HPDE6-E6E7 (cell line): ENCODE measurements at regions not wholly inside any gene's neighbourhood (a gene's known extent, or its start where the extent isn't known, plus 50 kb on each side); places are given as distances from the start of the nearest gene placed in this dataset.
"Not testable (repeated sequence)": the region's sequence is repeated elsewhere in the genome, so short reads cannot be mapped to it uniquely, and the experiment has no call there.

Experiments
- DNase-seq: peaks from one replicate; pipeline ENCODE4 v3.0.0; 2011; ENCODE audit warnings: missing footprints; ENCODE audit errors: extremely low spot score

DNA sequence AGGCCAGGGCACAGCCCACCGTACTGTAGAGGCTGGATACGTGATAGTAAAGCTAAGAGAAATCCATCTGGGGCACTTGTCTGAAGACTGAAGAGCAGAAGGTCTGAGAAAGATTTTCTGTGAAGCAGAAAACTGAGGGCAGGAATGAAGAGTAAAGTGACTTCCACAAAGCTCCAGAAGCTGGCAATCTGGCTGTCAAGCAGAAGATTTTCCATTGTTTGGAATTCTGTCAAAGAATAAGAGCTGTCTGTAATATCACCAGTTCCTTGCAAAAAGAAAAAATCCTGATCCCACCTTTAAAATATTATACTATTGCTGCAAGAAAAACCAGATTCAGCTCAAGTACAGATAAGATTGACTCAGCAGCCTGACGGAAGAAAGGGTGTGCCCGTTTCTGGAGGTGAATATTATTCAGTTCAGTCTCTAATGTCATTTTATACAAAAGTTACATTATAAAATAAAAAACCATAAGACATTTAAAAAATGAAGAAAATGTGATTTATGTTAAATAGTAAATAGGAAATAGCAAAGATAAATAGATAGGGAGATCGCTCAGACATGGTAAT lies 550.4 kb upstream of the SGO1 start:
- no peak for DNase-seq

DNA sequence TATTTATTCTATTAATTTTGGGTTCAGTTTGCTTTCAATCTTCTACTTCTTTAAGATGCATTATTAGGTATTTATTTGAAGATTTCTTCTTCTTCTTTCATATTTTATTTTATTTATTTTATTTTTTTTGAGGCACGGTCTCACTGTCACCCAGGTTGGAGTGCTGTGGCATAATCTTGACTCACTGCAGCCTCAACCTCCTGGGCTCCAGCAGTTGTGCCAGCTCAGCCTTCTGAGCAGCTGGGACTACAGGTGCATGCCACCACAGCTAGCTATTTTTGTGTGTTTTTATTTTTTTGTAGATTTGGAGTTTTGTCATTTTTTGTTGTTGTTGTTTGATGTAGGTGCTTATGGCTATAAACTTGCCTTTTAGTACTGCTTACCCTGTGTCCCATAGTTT lies 543.2 kb upstream of the SGO1 start:
- DNase-seq: no peak

DNA sequence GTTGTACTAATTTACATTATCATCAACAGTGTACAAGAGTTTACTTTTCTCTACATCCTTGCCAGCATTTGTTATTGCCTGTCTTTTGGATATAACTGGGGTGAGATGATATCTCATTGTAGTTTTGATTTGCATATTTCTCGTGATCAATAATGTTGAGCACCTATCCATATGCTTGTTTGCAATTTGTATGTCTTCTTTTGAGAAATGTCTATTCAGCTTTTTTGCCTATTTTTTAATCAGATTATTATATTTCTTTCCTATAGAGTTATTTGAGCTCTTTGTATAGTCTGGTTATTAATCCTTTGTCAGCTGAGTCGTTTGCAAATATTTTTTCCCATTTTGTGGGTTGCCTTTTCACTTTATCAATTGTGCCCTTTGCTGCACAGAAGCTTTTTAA lies 540.8 kb upstream of the SGO1 start:
- DNase-seq: no peak

DNA sequence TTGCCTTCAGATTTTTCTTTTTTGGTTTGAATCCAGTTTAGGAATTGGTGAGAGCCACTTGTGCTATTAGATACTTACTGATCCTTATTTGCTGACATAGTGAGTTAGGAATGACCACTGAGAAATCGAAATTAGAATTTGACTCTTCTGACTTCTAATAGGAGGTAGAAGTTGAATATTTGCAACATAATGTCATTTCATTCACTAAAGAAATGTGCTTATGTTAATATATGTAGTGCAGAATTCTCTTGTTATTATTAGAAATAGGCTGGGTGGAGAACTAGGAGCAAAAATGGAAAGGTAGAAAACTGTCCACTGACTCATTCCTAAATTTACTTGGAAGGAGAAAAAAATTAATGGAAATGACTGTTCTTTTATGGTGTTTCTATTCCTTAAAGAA lies 538.2 kb upstream of the SGO1 start:
- DNase-seq: no peak

DNA sequence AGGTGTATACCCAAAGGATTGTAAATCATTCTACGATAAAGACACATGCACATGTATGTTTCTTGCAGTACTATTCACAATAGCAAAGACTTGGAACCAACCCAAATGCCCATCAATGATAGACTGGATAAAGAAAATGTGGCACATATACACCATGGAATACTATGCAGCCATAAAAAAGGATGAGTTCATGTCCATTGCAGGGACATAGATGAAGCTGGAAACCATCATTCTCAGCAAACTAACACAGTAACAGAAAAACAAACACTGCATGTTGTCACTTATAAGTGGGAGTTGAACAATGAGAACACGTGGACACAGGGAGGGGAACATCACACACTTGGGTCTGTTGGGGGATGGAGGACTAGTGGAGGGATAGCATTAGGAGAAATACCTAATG lies 530.4 kb upstream of the SGO1 start:
- DNase-seq: not testable (repeated sequence)

DNA sequence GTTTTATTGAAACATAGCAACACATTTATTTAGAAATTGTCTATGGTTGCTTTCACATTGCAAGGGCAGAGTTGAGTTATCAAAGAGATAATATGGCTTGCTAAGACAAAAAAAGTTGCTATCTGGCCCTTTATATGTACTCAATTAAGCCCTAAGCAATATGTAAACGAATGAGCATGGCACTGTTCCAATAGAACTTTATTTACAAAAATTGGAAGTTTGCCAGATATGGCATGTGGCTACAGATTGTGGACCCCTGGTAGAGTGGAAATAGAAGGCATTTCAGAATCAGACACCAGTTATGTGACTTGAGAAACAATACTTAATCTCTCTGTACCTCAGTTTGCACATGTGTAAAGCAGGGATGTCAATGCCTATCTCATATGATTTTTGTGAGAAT lies 515.6 kb upstream of the SGO1 start:
- no peak for DNase-seq

DNA sequence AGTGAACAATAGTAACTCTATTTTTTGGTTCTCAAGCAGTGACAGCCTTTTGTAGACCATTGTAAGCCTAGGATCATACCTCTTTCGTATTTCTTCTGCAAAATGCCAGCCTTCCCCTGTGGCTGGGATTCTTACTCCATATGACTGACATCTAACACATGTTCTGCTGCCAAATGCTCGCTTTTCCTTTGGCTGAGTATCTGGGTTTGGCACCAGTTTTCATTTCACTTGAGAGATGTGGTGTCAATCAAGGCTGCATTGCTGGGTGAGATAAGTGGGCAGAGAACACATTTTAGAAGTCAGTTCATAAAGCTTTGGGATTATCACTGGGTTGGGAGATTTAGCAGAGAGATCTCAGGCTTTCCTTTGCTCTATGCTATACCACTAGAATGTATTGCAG lies 514.7 kb upstream of the SGO1 start:
- no peak for DNase-seq

DNA sequence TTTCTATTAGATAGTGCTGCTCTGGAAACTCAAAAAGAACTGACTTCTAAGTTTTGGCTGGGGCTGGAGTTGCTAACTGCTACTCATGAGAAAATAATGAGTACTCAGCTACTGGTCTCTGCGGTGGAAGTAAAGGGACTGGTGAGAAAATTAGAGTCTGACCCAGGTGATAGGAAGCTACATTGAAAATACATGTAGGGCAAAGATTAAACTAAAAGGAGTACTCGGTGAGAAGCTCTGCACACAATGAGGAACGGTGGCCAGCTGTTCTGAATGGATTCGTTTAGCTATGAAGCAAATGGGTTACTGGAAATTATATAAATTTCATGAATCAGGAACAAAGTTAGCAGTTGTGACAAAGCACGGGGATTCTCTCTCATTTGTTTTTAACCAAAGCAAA lies 512.9 kb upstream of the SGO1 start:
- no peak for DNase-seq

DNA sequence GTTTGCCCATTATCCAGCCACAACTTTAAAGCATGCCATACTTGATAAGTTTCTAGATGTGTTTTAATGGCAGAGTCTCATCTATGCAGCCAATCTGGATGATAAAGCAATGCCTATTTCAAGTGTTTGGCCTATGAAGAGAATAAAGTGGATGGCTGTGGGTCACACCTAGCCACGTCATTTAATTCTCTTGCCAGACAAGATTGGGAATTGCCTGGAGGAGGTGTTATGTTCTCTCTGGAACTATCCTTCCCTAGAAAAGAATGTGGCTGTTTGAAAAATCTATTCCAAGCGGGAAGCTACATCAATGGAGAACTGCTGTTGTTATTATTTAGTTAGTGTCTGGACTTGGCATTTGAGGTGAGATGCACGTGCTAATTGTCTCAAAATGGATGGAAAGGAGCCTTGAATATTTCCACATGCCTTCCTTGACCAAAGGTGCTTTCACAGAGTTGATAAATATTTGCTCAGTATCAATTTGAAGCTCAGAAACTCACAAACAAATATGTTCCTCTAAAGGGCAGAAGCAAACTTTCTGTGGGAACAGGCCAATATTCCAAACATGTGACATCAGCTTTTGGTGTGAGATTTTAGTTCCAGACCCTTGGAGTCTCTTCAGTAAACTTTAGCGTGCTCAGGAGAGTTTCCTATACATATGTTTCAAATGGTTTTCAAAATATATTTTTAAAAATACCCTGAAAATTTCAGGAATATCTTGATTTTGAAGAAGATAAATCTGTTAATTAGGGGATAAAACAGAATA lies 510.6 kb upstream of the SGO1 start:
- no peak for DNase-seq

DNA sequence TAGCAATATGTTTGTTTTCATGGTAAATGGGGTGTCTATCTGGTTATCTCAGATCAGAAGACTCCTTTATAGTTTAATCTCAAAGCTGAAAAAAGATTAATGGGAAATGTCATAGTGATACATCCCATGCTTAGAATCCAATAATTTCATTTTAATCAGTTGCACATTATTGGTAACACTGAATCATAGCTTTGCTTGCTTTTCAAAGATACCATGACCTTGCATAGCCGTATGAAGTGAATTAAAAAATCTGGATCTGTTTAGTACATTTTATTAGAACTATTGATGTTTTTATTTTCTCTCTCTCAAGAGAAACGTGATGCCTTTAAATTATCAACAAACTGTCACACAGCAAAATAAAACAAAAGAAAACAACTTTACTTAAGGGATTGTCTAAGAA lies 506.7 kb upstream of the SGO1 start:
- DNase-seq: no peak

DNA sequence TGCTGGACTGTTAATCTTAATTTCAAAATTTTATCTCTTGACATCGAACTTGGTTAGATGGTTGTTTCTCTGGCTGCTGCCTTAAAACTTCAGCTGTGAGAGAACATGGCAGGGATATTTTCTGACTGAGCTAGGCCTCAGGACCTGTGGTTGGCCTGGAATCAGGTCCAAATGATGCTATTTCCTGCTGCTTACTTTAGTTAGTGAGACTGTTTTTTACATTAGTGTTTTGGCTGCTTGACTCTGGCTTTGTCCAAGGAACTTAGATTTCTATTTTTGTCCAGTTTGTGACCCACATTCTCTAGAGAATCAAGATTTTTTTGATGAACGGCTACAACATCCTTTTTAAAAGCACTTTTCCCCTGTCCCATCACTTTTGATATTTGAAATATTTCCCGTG lies 497.9 kb upstream of the SGO1 start:
- no peak for DNase-seq

DNA sequence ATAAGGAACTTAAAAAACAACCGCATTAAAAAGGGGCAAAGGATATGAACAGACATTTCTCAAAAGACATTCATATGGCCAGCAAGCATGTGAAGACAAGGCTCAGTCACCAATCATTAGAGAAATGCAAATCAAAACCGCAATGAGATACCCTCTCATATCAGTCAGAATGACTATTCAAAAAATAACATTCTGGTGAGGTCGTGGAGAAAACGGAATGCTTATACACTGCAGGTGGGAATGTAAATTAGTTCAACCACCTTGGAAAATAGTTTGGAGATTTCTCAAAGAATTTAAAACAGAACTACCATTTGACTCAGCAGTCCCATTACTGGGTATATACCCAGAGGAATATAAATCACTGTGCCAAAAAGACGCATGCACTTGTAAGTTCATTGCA lies 496.6 kb upstream of the SGO1 start:
- DNase-seq: no peak

DNA sequence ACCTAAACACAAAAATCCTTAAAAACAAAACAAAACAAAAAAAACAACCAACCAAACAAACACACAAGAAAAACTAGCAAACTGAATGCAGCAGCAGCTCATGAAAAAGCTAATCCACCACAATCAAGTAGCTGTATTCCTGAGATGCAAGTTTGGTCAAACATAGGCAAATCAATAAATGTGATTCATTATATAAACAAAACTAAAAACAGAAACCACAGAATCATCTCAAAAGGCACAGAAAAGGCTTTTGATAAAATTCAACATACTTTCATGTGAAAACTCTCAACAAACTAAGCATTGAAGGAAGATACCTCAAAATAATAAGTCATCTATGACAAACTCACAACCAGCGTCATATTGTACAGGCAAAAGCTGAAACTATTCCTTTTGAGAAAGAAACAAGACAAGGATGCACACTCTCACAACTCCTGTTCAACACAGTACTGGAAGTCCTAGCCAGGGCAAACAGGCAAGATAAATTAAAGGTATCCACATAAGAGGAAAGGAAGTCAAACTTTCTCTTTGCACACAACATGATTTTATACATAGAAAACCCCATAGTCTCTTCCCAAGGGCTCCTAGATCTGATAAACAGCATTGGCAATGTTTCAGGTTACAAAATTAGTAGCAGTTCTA lies 495.1 kb upstream of the SGO1 start:
- no peak for DNase-seq

DNA sequence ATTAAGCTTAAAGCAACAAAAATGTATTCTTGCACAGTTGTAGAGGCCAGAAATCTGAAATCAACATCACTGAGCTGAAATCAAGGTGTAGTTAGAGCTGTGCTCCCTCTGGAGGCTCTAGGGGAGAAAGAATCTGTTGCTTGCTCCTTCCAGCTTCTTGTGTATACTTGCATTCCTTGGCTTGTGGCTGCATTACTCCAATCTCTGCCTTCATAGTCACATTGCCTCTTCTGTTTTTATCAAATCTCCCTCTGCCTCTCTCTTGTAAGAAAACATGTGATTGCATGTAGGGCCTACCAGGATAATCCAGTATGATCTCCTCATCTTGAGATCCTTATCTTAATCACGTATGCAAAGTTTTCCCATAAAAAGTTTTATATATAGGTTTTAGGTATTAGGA lies 487.9 kb upstream of the SGO1 start:
- no peak for DNase-seq

DNA sequence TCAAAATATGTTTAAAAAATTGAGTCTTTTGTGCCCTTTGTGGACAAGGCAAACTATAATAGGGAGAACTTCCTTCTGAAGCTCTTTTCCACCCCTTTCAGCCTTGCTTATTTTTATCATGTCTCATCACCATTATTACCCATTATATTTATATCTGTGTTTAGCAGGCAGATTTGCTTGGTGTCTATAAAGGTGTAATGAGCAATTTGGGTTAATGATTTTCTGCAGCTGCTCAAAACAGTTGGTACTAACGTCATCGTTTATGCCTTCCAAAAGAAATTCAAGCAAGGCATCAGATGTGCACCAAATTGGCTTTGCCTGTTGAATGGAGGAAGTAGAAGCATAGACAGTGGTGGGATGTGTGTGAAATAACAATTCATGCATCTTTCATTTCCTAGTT lies 483.7 kb upstream of the SGO1 start:
- no peak for DNase-seq

DNA sequence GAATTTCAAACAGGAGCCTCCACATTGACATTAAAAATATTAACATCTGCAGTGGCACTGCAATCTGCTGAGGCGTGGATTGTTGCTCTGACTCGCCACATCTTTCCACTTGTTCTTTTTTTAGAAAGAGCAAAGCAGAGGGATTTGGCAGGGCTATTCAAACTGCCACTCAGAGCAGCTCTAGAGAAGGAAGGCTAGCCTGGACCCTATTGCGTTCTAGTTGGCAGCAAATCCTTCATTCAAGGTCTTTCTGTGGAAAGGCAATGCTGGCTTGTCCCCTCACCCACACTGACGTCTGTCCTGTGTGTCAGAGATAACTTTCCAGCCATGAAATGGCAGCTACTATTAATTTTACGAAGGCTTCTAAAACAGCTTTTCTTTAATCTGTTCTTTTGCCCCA lies 483.2 kb upstream of the SGO1 start:
- no peak for DNase-seq

DNA sequence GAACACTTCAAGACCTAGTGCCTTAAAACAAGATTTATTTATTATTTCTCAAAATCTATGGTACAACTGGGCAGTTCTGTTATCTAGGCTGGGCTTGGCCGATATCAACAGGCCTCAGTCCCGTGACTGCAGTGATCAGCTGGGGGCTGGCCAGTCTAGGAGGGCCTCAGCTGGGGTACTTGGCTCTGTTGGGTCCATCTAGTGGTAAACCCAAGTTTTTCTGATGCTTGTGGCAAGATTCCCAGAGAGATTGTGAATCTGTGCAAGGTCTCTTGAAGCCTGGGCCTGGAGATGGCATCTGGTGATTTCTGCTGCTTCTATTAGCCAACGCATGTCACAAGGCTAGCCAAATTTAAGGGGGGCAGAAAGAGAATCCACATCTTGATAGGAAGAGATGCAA lies 482.4 kb upstream of the SGO1 start:
- DNase-seq: no peak

DNA sequence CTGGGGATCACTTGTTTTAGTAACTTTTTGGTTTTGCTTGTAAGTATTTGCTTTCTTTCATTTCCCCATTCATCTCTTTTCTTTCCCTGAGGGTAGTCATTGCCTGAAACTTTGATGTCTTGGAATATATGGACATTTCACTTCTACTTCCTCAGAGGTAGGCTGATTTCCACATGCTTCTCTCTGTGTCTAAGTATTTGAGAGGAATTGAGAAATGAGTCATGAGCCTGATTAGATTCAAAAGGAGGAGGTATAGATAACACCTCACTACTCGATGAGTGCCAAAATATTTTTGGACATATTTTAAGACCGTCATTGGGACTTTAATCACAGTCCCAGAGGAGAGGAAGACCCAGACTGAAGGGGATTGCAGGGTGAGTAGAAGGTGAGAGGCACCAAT lies 480.1 kb upstream of the SGO1 start:
- DNase-seq: no peak

DNA sequence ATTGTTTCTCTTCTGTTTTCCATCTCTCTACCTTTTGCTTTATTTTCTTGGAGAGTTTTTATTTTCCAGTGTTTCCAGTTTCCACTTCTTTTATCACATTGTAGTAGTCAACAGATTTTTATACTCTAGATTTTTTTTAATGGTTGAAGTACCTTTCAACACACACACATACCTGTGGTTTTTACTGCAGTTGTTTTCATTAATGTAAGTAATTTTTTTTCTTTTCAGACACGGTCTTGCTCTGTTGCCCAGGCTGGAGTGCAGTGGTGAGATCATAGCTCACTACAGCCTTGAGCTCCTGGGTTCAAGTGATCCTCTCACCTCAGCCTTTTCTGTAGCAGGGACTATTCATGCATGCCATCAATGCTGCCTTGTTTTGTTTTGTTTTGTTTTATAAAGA lies 472.5 kb upstream of the SGO1 start:
- DNase-seq: no peak

DNA sequence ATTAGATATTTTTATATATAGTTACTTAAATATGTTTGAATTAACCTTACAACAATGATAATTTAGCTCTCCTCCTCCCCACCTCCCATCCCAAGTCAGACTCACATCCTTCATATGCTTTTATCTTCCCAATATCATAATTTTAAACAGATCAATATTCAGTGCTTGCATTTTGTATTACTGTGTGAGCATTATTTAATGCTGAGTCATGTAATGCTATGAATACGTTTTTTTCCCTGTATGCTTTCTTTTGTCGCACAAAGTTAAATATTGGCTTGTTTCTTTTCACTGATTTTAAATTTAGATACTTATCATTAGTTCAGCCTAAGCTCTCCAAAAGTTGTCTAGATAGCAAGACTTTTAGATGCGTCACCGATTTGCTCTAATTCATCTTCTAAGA lies 471.6 kb upstream of the SGO1 start:
- no peak for DNase-seq

DNA sequence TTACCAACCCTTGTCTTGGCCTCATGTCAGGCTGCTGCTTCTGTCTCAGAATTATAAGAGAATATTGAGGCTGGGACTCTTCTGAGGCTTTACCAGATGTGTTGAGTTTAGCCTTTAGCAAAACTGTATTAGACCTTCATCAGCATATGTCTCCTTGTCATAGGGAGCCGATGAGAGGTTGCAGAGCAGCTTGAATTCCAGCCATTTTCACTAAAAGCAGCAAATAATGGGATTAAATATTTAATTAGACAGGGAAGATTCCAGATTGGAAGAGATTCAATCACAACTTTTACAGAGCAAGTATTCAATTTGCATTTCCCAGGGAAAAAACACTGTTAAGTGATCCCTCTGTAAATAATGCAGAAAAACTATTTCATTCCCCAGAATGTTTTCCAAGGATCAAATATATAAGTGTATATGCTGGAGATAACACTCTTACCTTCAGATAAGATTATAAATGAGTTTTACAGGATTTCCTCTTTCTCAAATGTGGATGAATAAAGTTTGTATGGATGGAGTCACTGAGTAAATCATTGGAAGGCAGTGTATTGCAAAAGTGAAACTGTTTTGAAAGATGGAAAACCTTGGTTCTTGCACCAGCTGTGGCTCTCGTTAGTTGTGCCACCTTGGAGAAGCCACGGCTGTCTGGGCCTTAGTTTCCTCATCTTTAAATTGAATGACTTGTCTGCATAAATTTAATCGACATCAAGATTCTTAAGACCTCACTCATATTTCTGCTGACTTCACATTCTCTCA lies 466.4 kb upstream of the SGO1 start:
- no peak for DNase-seq

DNA sequence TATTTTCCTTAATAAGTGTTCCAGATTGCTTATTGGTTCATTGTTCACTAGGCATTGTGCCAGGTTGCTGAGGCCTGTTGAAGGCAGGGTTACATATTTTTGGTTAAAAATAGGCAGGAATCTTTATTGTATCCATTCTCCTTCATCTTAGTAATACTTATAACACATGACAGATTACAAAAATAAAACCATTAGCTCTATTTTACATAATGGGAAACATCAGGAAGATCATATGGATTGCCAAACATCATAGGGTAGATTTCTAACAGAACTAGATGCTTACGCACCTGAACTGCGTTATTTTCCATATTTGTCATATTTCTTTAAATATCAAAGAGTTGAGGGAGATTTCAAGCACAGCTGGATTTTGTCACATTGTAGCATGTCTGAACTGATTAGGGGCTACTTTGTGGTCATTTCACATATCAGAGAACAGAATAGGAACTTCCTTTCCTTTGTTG lies 462.9 kb upstream of the SGO1 start:
- no peak for DNase-seq

DNA sequence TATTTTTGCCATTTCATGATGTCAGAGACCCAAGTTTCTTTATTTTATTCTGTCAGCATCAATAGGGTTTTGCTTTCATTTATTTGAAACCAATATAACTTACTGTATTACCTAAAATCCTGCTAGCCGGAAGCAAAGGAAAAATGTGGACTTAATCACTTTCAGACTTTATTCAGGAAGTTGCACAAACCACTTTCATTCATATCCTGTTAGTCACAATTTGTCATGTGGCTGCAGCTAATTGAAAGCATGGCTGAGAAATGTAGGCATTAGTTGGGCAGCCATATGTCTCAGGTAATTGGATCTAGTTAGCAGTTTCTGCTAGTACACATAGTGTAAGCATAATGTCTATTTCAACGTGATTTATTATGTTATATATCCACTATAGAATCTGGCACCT lies 462.3 kb upstream of the SGO1 start:
- peak; percentile 3 for DNase-seq
